Panc1 (cell line): ENCODE measurements at regions not wholly inside any gene's neighbourhood (a gene's known extent, or its start where the extent isn't known, plus 50 kb on each side); places are given as distances from the start of the nearest gene placed in this dataset.

Source experiments
- ATAC-seq: fragments of 200-7000 bp; cut with Tn5 transposase; 2 replicates; pipeline ENCODE4 v1.9.1; 2020; ENCODE audit warnings: mild to moderate bottlenecking, moderate library complexity
- BruUV-seq: library from RNA; stranded (reverse); fragments of 400-500 nt; replicated peaks from 2 replicates; lab custom pipeline; 2021; lab: Mats Ljungman, UMichigan
- CTCF ChIA-PET: fragments of 300-600 bp; sonication (Branson Sonifier 250); formaldehyde crosslinking; loops from one replicate; lab custom pipeline; 2022; ENCODE audit warnings: antibody characterized with exemption; lab: Charles Lee
- POLR2A ChIA-PET: fragments of 300-600 bp; sonication (Branson Sonifier 250); formaldehyde crosslinking; loops from one replicate; lab custom pipeline; 2022; ENCODE audit warnings: antibody characterized with exemption; lab: Charles Lee
- DNase-seq: peaks from one replicate; pipeline ENCODE4 v3.0.0-alpha.2; 2010; ENCODE audit warnings: low read depth, low spot score
- H3K27ac ChIP-seq: 2 replicates; pipeline ENCODE4 v1.5.1; 2011; ENCODE audit warnings: mild to moderate bottlenecking, low read length, inconsistent platforms
- H3K27me3 ChIP-seq: fragments of 200-500 bp; sonication (Bioruptor generic); 2 replicates; pipeline ENCODE4 v1.6.0; 2014; ENCODE audit warnings: low read length, inconsistent platforms; ENCODE audit not compliant: control insufficient read depth, insufficient read depth
- H3K36me3 ChIP-seq: fragments of 200-500 bp; sonication (Bioruptor generic); 2 replicates; pipeline ENCODE4 v1.5.1; 2014; ENCODE audit warnings: inconsistent platforms, mild to moderate bottlenecking, low read length, moderate library complexity; ENCODE audit not compliant: control insufficient read depth, insufficient read depth
- H3K4me1 ChIP-seq: 2 replicates; pipeline ENCODE4 v1.5.1; 2011; ENCODE audit warnings: inconsistent platforms, mild to moderate bottlenecking, low read length, moderate library complexity; ENCODE audit not compliant: control insufficient read depth, insufficient read depth
- H3K4me3 ChIP-seq, 2 experiments: 2 replicates each; pipeline ENCODE4 v1.5.1; 2011 to 2012; ENCODE audit warnings: low read depth in 2 of 2, low read length in 2 of 2, mild to moderate bottlenecking in 2 of 2, inconsistent platforms in 1 of 2, moderate library complexity in 1 of 2
- H3K9me3 ChIP-seq: fragments of 200-500 bp; sonication (Bioruptor generic); 2 replicates; pipeline ENCODE4 v1.5.1; 2014; ENCODE audit warnings: low read depth, mild to moderate bottlenecking, inconsistent platforms, low read length, moderate library complexity; ENCODE audit not compliant: control insufficient read depth, insufficient read depth
- POLR2AphosphoS5 ChIP-seq: IDR thresholded peaks from 2 replicates; pipeline ENCODE4 v1.6.1; 2012; ENCODE audit warnings: mild to moderate bottlenecking, low read depth, low read length, moderate library complexity
- SIN3A ChIP-seq: IDR thresholded peaks from 2 replicates; pipeline ENCODE4 v1.6.1; 2012; ENCODE audit warnings: low read depth, mild to moderate bottlenecking, low read length, moderate library complexity, borderline replicate concordance; ENCODE audit not compliant: insufficient read depth
- TCF7L2 ChIP-seq: IDR thresholded peaks from 2 replicates; pipeline ENCODE4 v1.6.1; 2011; ENCODE audit warnings: mild to moderate bottlenecking, low read depth, low read length, inconsistent platforms
- in situ Hi-C: cut with HindIII; loops from 2 replicates; pipeline ENCODE4 v1.10.0; 2016; ENCODE audit warnings: low sequenced_read_pairs, low pct_unique_long_range_greater_than_20kb
- intact Hi-C: fragments of 100-400 bp; cut with micrococcal nuclease; formaldehyde crosslinking; loops from one replicate; pipeline ENCODE4 v1.10.0; 2022; ENCODE audit not compliant: unreplicated experiment
- TF ChIP-seq, protein P1 (sequence below), 2 experiments: IDR thresholded peaks; 2 replicates each; pipeline ENCODE4 v1.6.1; 2011 to 2012; ENCODE audit warnings: low read depth in 2 of 2, control low read depth in 1 of 2, low read length in 1 of 2, mild to moderate bottlenecking in 1 of 2, moderate library complexity in 1 of 2; ENCODE audit not compliant: insufficient read depth in 1 of 2
- TF ChIP-seq, protein P2 (sequence below): fragments of 450-650 bp; IDR thresholded peaks from 2 replicates; pipeline ENCODE4 v1.5.1; 2017; ENCODE audit warnings: mild to moderate bottlenecking

DNA sequence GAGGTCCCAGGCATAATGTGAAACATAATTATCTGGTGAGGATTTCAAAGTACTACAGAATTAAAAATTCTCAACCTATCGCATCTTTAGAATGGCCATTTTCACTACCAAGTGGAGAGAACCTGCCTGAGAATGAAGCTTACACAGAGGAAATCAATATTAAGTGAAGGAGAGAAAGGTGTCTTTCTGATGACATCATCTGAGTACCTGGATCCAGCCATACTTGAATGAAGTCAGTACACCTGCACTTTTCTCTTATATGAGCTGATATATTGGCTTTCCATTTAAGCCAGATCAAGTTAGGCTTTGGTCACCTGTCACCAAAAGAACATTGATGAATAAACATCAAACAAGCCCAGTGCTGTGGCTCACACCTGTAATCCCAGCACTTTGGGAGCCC, 118.9 kb upstream of the MED14 start:
- Histone ChIP-seq H3K9me3 (no peaks in the 10 kb centered on the region), H3K4me1 (no peaks in the 10 kb centered on the region), H3K4me3 (no peak overlapping the region), H3K27ac (no peak overlapping the region), H3K27me3 (no peaks in the 10 kb centered on the region), H3K36me3 (no peaks in the 10 kb centered on the region)
- in situ Hi-C loops, result no loop called here
- DNase-seq (no peak), ATAC-seq (no peak)
- intact Hi-C loops, result no loop called here
- TF ChIP-seq, protein P1, sequence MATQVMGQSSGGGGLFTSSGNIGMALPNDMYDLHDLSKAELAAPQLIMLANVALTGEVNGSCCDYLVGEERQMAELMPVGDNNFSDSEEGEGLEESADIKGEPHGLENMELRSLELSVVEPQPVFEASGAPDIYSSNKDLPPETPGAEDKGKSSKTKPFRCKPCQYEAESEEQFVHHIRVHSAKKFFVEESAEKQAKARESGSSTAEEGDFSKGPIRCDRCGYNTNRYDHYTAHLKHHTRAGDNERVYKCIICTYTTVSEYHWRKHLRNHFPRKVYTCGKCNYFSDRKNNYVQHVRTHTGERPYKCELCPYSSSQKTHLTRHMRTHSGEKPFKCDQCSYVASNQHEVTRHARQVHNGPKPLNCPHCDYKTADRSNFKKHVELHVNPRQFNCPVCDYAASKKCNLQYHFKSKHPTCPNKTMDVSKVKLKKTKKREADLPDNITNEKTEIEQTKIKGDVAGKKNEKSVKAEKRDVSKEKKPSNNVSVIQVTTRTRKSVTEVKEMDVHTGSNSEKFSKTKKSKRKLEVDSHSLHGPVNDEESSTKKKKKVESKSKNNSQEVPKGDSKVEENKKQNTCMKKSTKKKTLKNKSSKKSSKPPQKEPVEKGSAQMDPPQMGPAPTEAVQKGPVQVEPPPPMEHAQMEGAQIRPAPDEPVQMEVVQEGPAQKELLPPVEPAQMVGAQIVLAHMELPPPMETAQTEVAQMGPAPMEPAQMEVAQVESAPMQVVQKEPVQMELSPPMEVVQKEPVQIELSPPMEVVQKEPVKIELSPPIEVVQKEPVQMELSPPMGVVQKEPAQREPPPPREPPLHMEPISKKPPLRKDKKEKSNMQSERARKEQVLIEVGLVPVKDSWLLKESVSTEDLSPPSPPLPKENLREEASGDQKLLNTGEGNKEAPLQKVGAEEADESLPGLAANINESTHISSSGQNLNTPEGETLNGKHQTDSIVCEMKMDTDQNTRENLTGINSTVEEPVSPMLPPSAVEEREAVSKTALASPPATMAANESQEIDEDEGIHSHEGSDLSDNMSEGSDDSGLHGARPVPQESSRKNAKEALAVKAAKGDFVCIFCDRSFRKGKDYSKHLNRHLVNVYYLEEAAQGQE (IDR thresholded peaks at IDR 0.05; ENCODE audit: insufficient read depth in 1 of 2, low read depth in 2 of 2, low read length in 1 of 2), result no peak
- TF ChIP-seq, protein P2, sequence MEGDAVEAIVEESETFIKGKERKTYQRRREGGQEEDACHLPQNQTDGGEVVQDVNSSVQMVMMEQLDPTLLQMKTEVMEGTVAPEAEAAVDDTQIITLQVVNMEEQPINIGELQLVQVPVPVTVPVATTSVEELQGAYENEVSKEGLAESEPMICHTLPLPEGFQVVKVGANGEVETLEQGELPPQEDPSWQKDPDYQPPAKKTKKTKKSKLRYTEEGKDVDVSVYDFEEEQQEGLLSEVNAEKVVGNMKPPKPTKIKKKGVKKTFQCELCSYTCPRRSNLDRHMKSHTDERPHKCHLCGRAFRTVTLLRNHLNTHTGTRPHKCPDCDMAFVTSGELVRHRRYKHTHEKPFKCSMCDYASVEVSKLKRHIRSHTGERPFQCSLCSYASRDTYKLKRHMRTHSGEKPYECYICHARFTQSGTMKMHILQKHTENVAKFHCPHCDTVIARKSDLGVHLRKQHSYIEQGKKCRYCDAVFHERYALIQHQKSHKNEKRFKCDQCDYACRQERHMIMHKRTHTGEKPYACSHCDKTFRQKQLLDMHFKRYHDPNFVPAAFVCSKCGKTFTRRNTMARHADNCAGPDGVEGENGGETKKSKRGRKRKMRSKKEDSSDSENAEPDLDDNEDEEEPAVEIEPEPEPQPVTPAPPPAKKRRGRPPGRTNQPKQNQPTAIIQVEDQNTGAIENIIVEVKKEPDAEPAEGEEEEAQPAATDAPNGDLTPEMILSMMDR, result no peak
- POLR2A ChIA-PET, result no interaction called here
- no TSS peak for BruUV-seq
- CTCF ChIA-PET, result no interaction called here

DNA sequence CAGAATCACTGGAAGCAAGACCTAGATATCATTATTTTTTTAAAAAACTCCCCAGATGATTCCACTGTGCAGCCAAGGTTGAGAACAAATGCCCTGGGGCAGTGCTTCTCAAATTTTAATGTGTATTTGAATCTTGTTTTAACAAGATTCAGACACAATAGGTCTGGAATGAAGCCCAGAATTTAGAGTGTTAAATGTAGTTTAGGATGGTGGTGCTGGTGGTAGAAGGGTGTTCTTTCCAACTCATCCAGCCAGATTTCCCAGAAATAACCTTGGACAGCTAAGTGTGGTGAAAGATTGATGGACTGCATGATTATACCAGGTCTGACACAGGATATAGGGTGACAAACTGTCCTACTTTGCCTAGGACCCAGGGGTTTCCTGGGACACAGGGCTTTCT, 120.1 kb upstream of the MED14 start:
- Histone ChIP-seq H3K36me3 (no peaks in the 10 kb centered on the region), H3K9me3 (no peaks in the 10 kb centered on the region), H3K4me3 (no peak overlapping the region), H3K27ac (no peak overlapping the region), H3K27me3 (no peaks in the 10 kb centered on the region), H3K4me1 (no peaks in the 10 kb centered on the region)
- TF ChIP-seq POLR2AphosphoS5 (no peak), TCF7L2 (no peak), SIN3A (no peak)
- TF ChIP-seq, protein P2, result no peak
- TF ChIP-seq, protein P1 (IDR thresholded peaks at IDR 0.05; ENCODE audit: insufficient read depth in 1 of 2, low read depth in 2 of 2, low read length in 1 of 2), result no peak
- ChIA-PET CTCF (no interaction called here), POLR2A (no interaction called here)
- ATAC-seq (no peak), DNase-seq (no peak)
- in situ Hi-C loops, result no loop called here
- intact Hi-C loops, result no loop called here
- BruUV-seq, result no TSS peak
